Immature natural killer cell (primary cell): ENCODE measurements at regions not wholly inside any gene's neighbourhood (a gene's known extent, or its start where the extent isn't known, plus 50 kb on each side); places are given as distances from the start of the nearest gene placed in this dataset.

Experiments used
- DNase-seq, 3 donors: peaks; one replicate each; pipeline ENCODE4 v3.0.0; 2022; ENCODE audit warnings: mixed read lengths in 1 of 3
- H3K27ac Mint-ChIP-seq, 6 donors: one replicate each; pipeline ENCODE4 v1.8.0; 2020; ENCODE audit warnings: mixed read lengths in 6 of 6, mild to moderate bottlenecking in 5 of 6, inconsistent platforms in 4 of 6, moderate library complexity in 3 of 6
- H3K27me3 Mint-ChIP-seq, 3 donors: one replicate each; pipeline ENCODE4 v1.8.0; 2020 to 2021; ENCODE audit warnings: low read depth in 3 of 3, mild to moderate bottlenecking in 3 of 3, mixed read lengths in 3 of 3, moderate library complexity in 3 of 3, inconsistent platforms in 1 of 3
- H3K36me3 Mint-ChIP-seq, 3 donors: one replicate each; pipeline ENCODE4 v1.8.0; 2020; ENCODE audit warnings: mixed read lengths in 3 of 3, inconsistent platforms in 2 of 3, mild to moderate bottlenecking in 2 of 3
- H3K4me1 Mint-ChIP-seq, 2 donors: one replicate each; pipeline ENCODE4 v1.8.0; 2020; ENCODE audit warnings: inconsistent platforms in 2 of 2, mild to moderate bottlenecking in 2 of 2, mixed read lengths in 2 of 2, moderate library complexity in 1 of 2
- H3K4me3 Mint-ChIP-seq, 5 donors: one replicate each; pipeline ENCODE4 v1.8.0; 2020; ENCODE audit warnings: mild to moderate bottlenecking in 5 of 5, mixed read lengths in 5 of 5, inconsistent platforms in 3 of 5, moderate library complexity in 3 of 5
- H3K9me3 Mint-ChIP-seq, 6 donors: one replicate each; pipeline ENCODE4 v1.8.0; 2020; ENCODE audit warnings: mild to moderate bottlenecking in 6 of 6, mixed read lengths in 6 of 6, inconsistent platforms in 4 of 6, moderate library complexity in 3 of 6

GRCh38 chr4:32631831-32632230 is 1911.7 kb downstream of the PCDH7 start:
- H3K27ac Mint-ChIP-seq: no peak overlapping the region
- H3K4me3 Mint-ChIP-seq: no peak overlapping the region
- DNase-seq: no peak
- peaks cover 2 to 64% (median 15%) of the 10 kb centered on the region in 6 donors for H3K9me3 Mint-ChIP-seq
- H3K4me1 Mint-ChIP-seq: no peaks in the 10 kb centered on the region
- H3K36me3 Mint-ChIP-seq: no peaks in the 10 kb centered on the region
- peaks cover 0 to 2% (median 0%) of the 10 kb centered on the region in 3 donors for H3K27me3 Mint-ChIP-seq

GRCh38 chr4:32633421-32633820 is 1913.3 kb downstream of the PCDH7 start:
- peaks cover 0 to 2% (median 0%) of the 10 kb centered on the region in 3 donors for H3K27me3 Mint-ChIP-seq
- no peak overlapping the region for H3K4me3 Mint-ChIP-seq
- H3K9me3 Mint-ChIP-seq: peaks cover 6 to 54% (median 13%) of the 10 kb centered on the region in 6 donors
- no peaks in the 10 kb centered on the region for H3K36me3 Mint-ChIP-seq
- H3K27ac Mint-ChIP-seq: no peak overlapping the region
- H3K4me1 Mint-ChIP-seq: no peaks in the 10 kb centered on the region
- no peak for DNase-seq

GRCh38 chr4:32645653-32646052 is 1925.5 kb downstream of the PCDH7 start:
- peaks cover 8 to 63% (median 37%) of the 10 kb centered on the region in 6 donors for H3K9me3 Mint-ChIP-seq
- peaks cover 0 to 3% (median 0%) of the 10 kb centered on the region in 3 donors for H3K27me3 Mint-ChIP-seq
- no peaks in the 10 kb centered on the region for H3K4me1 Mint-ChIP-seq
- no peaks in the 10 kb centered on the region for H3K36me3 Mint-ChIP-seq
- no peak overlapping the region for H3K27ac Mint-ChIP-seq
- DNase-seq: no peak
- H3K4me3 Mint-ChIP-seq: no peak overlapping the region

- Mint-ChIP-seq H3K27ac (no peak overlapping the region), H3K36me3 (no peaks in the 10 kb centered on the region), H3K4me1 (no peaks in the 10 kb centered on the region), H3K9me3 (peaks cover 7 to 55% (median 26%) of the 10 kb centered on the region in 6 donors), H3K27me3 (no peaks in the 10 kb centered on the region), H3K4me3 (no peak overlapping the region)
- no peak for DNase-seq
Observed at GRCh38 chr4:32658019-32658418, 1937.8 kb downstream of the PCDH7 start.

GRCh38 chr4:32661229-32661628 is 1941.1 kb downstream of the PCDH7 start:
- no peak overlapping the region for H3K4me3 Mint-ChIP-seq
- no peaks in the 10 kb centered on the region for H3K4me1 Mint-ChIP-seq

GRCh38 chr4:32662803-32663202 is 1942.6 kb downstream of the PCDH7 start:
- no peaks in the 10 kb centered on the region for H3K27me3 Mint-ChIP-seq
- no peak overlapping the region for H3K27ac Mint-ChIP-seq
- H3K4me3 Mint-ChIP-seq: no peak overlapping the region
- DNase-seq: no peak
- no peaks in the 10 kb centered on the region for H3K4me1 Mint-ChIP-seq
- no peaks in the 10 kb centered on the region for H3K36me3 Mint-ChIP-seq
- peaks cover 4 to 44% (median 18%) of the 10 kb centered on the region in 6 donors for H3K9me3 Mint-ChIP-seq

More at GRCh38 chr4:32661229-32661628, 1941.1 kb downstream of the PCDH7 start:
- Mint-ChIP-seq H3K27ac (no peak overlapping the region), H3K27me3 (no peaks in the 10 kb centered on the region), H3K9me3 (peaks cover 9 to 58% (median 27%) of the 10 kb centered on the region in 6 donors), H3K36me3 (no peaks in the 10 kb centered on the region)
- no peak for DNase-seq

- H3K4me3 Mint-ChIP-seq: no peak overlapping the region
- H3K4me1 Mint-ChIP-seq: no peaks in the 10 kb centered on the region
- no peak overlapping the region for H3K27ac Mint-ChIP-seq
- H3K9me3 Mint-ChIP-seq: peaks cover 9 to 40% (median 18%) of the 10 kb centered on the region in 6 donors
- peaks cover 0 to 3% (median 0%) of the 10 kb centered on the region in 3 donors for H3K27me3 Mint-ChIP-seq
- H3K36me3 Mint-ChIP-seq: no peaks in the 10 kb centered on the region
- no peak for DNase-seq
Observed at GRCh38 chr4:32672359-32672758, 1952.2 kb downstream of the PCDH7 start.

GRCh38 chr4:32680946-32681345 is 1960.8 kb downstream of the PCDH7 start:
- no peak for DNase-seq
- no peaks in the 10 kb centered on the region for H3K4me1 Mint-ChIP-seq
- no peak overlapping the region for H3K27ac Mint-ChIP-seq
- no peaks in the 10 kb centered on the region for H3K36me3 Mint-ChIP-seq
- peaks cover 10 to 49% (median 35%) of the 10 kb centered on the region in 6 donors for H3K9me3 Mint-ChIP-seq
- peaks cover 0 to 3% (median 0%) of the 10 kb centered on the region in 3 donors for H3K27me3 Mint-ChIP-seq
- H3K4me3 Mint-ChIP-seq: no peak overlapping the region

GRCh38 chr4:32684160-32684559 is 1964.0 kb downstream of the PCDH7 start:
- Mint-ChIP-seq H3K27ac (no peak overlapping the region), H3K9me3 (peaks cover 9 to 49% (median 32%) of the 10 kb centered on the region in 6 donors), H3K27me3 (peaks cover 0 to 3% (median 0%) of the 10 kb centered on the region in 3 donors), H3K36me3 (no peaks in the 10 kb centered on the region), H3K4me3 (no peak overlapping the region), H3K4me1 (no peaks in the 10 kb centered on the region)
- no peak for DNase-seq

GRCh38 chr4:32686123-32686522 is 1966.0 kb downstream of the PCDH7 start:
- DNase-seq: no peak
- H3K36me3 Mint-ChIP-seq: no peaks in the 10 kb centered on the region
- H3K27ac Mint-ChIP-seq: no peak overlapping the region
- H3K4me1 Mint-ChIP-seq: no peaks in the 10 kb centered on the region
- peaks cover 0 to 3% (median 0%) of the 10 kb centered on the region in 3 donors for H3K27me3 Mint-ChIP-seq
- H3K4me3 Mint-ChIP-seq: no peak overlapping the region
- peaks cover 2 to 39% (median 22%) of the 10 kb centered on the region in 6 donors for H3K9me3 Mint-ChIP-seq

GRCh38 chr4:32689518-32689917 is 1969.3 kb downstream of the PCDH7 start:
- DNase-seq: no peak

GRCh38 chr4:32697281-32697814 is 1977.2 kb downstream of the PCDH7 start:
- no peak for DNase-seq

More at GRCh38 chr4:32689518-32689917, 1969.3 kb downstream of the PCDH7 start:
- Mint-ChIP-seq H3K4me3 (no peak overlapping the region), H3K36me3 (peaks cover 0 to 3% (median 0%) of the 10 kb centered on the region in 3 donors), H3K27ac (no peak overlapping the region), H3K4me1 (no peaks in the 10 kb centered on the region), H3K9me3 (peaks cover 3 to 30% (median 21%) of the 10 kb centered on the region in 6 donors), H3K27me3 (peaks cover 0 to 3% (median 0%) of the 10 kb centered on the region in 3 donors)

GRCh38 chr4:32700838-32701237 is 1980.7 kb downstream of the PCDH7 start:
- DNase-seq: no peak
- H3K27me3 Mint-ChIP-seq: peaks cover 0 to 4% (median 0%) of the 10 kb centered on the region in 3 donors
- no peak overlapping the region for H3K27ac Mint-ChIP-seq
- peaks cover 5 to 26% (median 20%) of the 10 kb centered on the region in 6 donors for H3K9me3 Mint-ChIP-seq
- no peaks in the 10 kb centered on the region for H3K36me3 Mint-ChIP-seq
- no peaks in the 10 kb centered on the region for H3K4me1 Mint-ChIP-seq
- H3K4me3 Mint-ChIP-seq: no peak overlapping the region

More at GRCh38 chr4:32697281-32697814, 1977.2 kb downstream of the PCDH7 start:
- Mint-ChIP-seq H3K27me3 (peaks cover 0 to 2% (median 0%) of the 10 kb centered on the region in 3 donors), H3K36me3 (peaks cover 0 to 3% (median 0%) of the 10 kb centered on the region in 3 donors), H3K9me3 (peaks cover 7 to 39% (median 28%) of the 10 kb centered on the region in 6 donors), H3K27ac (no peak overlapping the region), H3K4me3 (no peak overlapping the region), H3K4me1 (no peaks in the 10 kb centered on the region)

GRCh38 chr4:32706893-32707292 is 1986.7 kb downstream of the PCDH7 start:
- no peak overlapping the region for H3K4me3 Mint-ChIP-seq
- H3K27me3 Mint-ChIP-seq: peaks cover 0 to 2% (median 0%) of the 10 kb centered on the region in 3 donors
- H3K27ac Mint-ChIP-seq: no peak overlapping the region
- no peaks in the 10 kb centered on the region for H3K36me3 Mint-ChIP-seq
- peaks cover 7 to 44% (median 22%) of the 10 kb centered on the region in 6 donors for H3K9me3 Mint-ChIP-seq
- H3K4me1 Mint-ChIP-seq: no peaks in the 10 kb centered on the region
- DNase-seq: no peak
